ENCODE measurements at regions not wholly inside any gene's neighbourhood (a gene's known extent, or its start where the extent isn't known, plus 50 kb on each side); places are given as distances from the start of the nearest gene placed in this dataset.

- TF ChIP-seq CTCF (IDR thresholded peaks at IDR 0.05; ENCODE audit: poor library complexity, severe bottlenecking): no peak
- TF ChIP-seq POLR2AphosphoS5 (IDR thresholded peaks at IDR 0.05): no peak
- TF ChIP-seq EZH2 (IDR thresholded peaks at IDR 0.05; ENCODE audit: borderline replicate concordance, insufficient read depth, low read length, poor library complexity, severe bottlenecking): no peak
- no peak for TF ChIP-seq EP300 (conservative IDR thresholded peaks at IDR 0.05; ENCODE audit: poor library complexity, severe bottlenecking)
- TF ChIP-seq MXI1 (conservative IDR thresholded peaks at IDR 0.05; ENCODE audit: poor library complexity, severe bottlenecking): no peak
Measured at GRCh38 chr5:148898413-148899075, 72.1 kb downstream of the ADRB2 start.
